ENCODE measurements at regions not wholly inside any gene's neighbourhood (a gene's known extent, or its start where the extent isn't known, plus 50 kb on each side); places are given as distances from the start of the nearest gene placed in this dataset.

GRCh38 chr18:61697306-61697909, 195.4 kb downstream of the RNF152 start:
- Histone ChIP-seq H3K9me3 (ENCODE audit: control insufficient read depth, insufficient read depth, low read length) (no peaks in the 10 kb centered on the region), H3K4me1 (ENCODE audit: control insufficient read depth, insufficient read depth, low read length) (peaks cover 2% of the 10 kb centered on the region), H3K36me3 (ENCODE audit: control insufficient read depth, insufficient read depth, low read length) (no peaks in the 10 kb centered on the region), H3K9ac (ENCODE audit: low read depth, low read length) (no peak overlapping the region), H3K27me3 (ENCODE audit: control insufficient read depth, insufficient read depth, low read length) (no peaks in the 10 kb centered on the region), H3K4me3 (ENCODE audit: low read depth, low read length) (no peak overlapping the region)

- Histone ChIP-seq H3K4me1 (ENCODE audit: control insufficient read depth, insufficient read depth, low read length) (peaks cover 2% of the 10 kb centered on the region), H3K4me3 (ENCODE audit: low read depth, low read length) (no peak overlapping the region), H3K9ac (ENCODE audit: low read depth, low read length) (no peak overlapping the region), H3K27me3 (ENCODE audit: control insufficient read depth, insufficient read depth, low read length) (no peaks in the 10 kb centered on the region), H3K9me3 (ENCODE audit: control insufficient read depth, insufficient read depth, low read length) (no peaks in the 10 kb centered on the region), H3K36me3 (ENCODE audit: control insufficient read depth, insufficient read depth, low read length) (no peaks in the 10 kb centered on the region)
Observed at GRCh38 chr18:61694236-61694635, 198.6 kb downstream of the RNF152 start.

- H3K36me3 ChIP-seq (ENCODE audit: control insufficient read depth, insufficient read depth, low read length) = no peaks in the 10 kb centered on the region
- no peaks in the 10 kb centered on the region for H3K9me3 ChIP-seq (ENCODE audit: control insufficient read depth, insufficient read depth, low read length)
- no peaks in the 10 kb centered on the region for H3K4me1 ChIP-seq (ENCODE audit: control insufficient read depth, insufficient read depth, low read length)
- no peaks in the 10 kb centered on the region for H3K27me3 ChIP-seq (ENCODE audit: control insufficient read depth, insufficient read depth, low read length)
- no peak overlapping the region for H3K9ac ChIP-seq (ENCODE audit: low read depth, low read length)
- no peak overlapping the region for H3K4me3 ChIP-seq (ENCODE audit: low read depth, low read length)
Observed at GRCh38 chr18:61690418-61691138, 202.2 kb downstream of the RNF152 start.

GRCh38 chr18:61687317-61687716, 205.5 kb downstream of the RNF152 start:
- no peak overlapping the region for H3K9ac ChIP-seq (ENCODE audit: low read depth, low read length)
- no peaks in the 10 kb centered on the region for H3K36me3 ChIP-seq (ENCODE audit: control insufficient read depth, insufficient read depth, low read length)
- no peaks in the 10 kb centered on the region for H3K9me3 ChIP-seq (ENCODE audit: control insufficient read depth, insufficient read depth, low read length)
- no peak overlapping the region for H3K4me3 ChIP-seq (ENCODE audit: low read depth, low read length)
- H3K4me1 ChIP-seq (ENCODE audit: control insufficient read depth, insufficient read depth, low read length) = peaks cover 5% of the 10 kb centered on the region
- H3K27me3 ChIP-seq (ENCODE audit: control insufficient read depth, insufficient read depth, low read length) = no peaks in the 10 kb centered on the region

GRCh38 chr18:61683856-61684255, 209.0 kb downstream of the RNF152 start:
- Histone ChIP-seq H3K4me1 (ENCODE audit: control insufficient read depth, insufficient read depth, low read length) (peaks cover 5% of the 10 kb centered on the region), H3K27me3 (ENCODE audit: control insufficient read depth, insufficient read depth, low read length) (no peaks in the 10 kb centered on the region), H3K9ac (ENCODE audit: low read depth, low read length) (no peak overlapping the region), H3K36me3 (ENCODE audit: control insufficient read depth, insufficient read depth, low read length) (no peaks in the 10 kb centered on the region), H3K4me3 (ENCODE audit: low read depth, low read length) (no peak overlapping the region), H3K9me3 (ENCODE audit: control insufficient read depth, insufficient read depth, low read length) (peaks cover 6% of the 10 kb centered on the region)

DNA sequence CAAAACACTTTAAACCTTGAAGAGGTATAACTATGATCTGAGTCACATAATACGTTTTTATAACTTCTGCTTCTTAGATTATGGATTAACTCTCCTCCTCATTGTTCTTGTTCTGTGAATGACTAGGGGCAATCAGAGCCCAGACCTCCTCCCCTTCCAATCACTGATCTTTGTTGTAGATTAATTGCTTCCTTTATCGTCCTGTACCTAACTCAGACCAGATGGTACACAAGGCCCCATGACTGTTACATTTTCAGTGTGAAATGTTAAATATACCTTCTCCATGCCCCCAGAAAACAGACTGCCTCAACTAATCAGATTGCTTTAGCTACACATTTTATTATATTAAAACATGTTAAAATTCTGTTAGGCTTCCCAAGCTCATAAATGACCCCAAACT, 211.7 kb downstream of the RNF152 start:
- Histone ChIP-seq H3K9ac (ENCODE audit: low read depth, low read length) (no peak overlapping the region), H3K9me3 (ENCODE audit: control insufficient read depth, insufficient read depth, low read length) (peaks cover 6% of the 10 kb centered on the region), H3K27me3 (ENCODE audit: control insufficient read depth, insufficient read depth, low read length) (no peaks in the 10 kb centered on the region), H3K4me1 (ENCODE audit: control insufficient read depth, insufficient read depth, low read length) (peaks cover 5% of the 10 kb centered on the region), H3K36me3 (ENCODE audit: control insufficient read depth, insufficient read depth, low read length) (no peaks in the 10 kb centered on the region), H3K4me3 (ENCODE audit: low read depth, low read length) (no peak overlapping the region)

DNA sequence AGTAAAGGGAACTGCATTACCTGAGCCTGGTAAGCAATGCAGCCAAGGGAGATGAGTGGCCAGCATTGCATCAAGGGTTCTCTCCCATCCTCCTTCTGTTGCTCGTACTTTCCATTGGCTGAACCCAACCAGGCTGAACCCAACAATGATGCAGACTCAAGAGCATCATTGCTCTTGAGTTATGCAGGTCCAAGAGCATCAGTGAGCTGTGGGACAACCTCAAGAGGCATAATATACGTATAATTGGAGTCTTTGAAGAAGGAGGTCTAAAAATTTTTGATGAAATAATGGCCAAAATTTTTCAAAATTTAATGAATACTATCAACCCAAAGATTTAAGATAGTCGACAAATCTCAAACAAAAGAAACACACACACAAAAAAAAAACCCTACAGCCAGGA, 213.0 kb downstream of the RNF152 start:
- no peaks in the 10 kb centered on the region for H3K36me3 ChIP-seq (ENCODE audit: control insufficient read depth, insufficient read depth, low read length)
- no peak overlapping the region for H3K4me3 ChIP-seq (ENCODE audit: low read depth, low read length)
- H3K27me3 ChIP-seq (ENCODE audit: control insufficient read depth, insufficient read depth, low read length) = no peaks in the 10 kb centered on the region
- peaks cover 6% of the 10 kb centered on the region for H3K9me3 ChIP-seq (ENCODE audit: control insufficient read depth, insufficient read depth, low read length)
- peaks cover 5% of the 10 kb centered on the region for H3K4me1 ChIP-seq (ENCODE audit: control insufficient read depth, insufficient read depth, low read length)
- no peak overlapping the region for H3K9ac ChIP-seq (ENCODE audit: low read depth, low read length)

GRCh38 chr18:61677435-61677970, 215.3 kb downstream of the RNF152 start:
- H3K9ac ChIP-seq (ENCODE audit: low read depth, low read length) = no peak overlapping the region
- no peaks in the 10 kb centered on the region for H3K4me1 ChIP-seq (ENCODE audit: control insufficient read depth, insufficient read depth, low read length)
- no peaks in the 10 kb centered on the region for H3K27me3 ChIP-seq (ENCODE audit: control insufficient read depth, insufficient read depth, low read length)
- H3K36me3 ChIP-seq (ENCODE audit: control insufficient read depth, insufficient read depth, low read length) = no peaks in the 10 kb centered on the region
- no peak overlapping the region for H3K4me3 ChIP-seq (ENCODE audit: low read depth, low read length)
- peaks cover 6% of the 10 kb centered on the region for H3K9me3 ChIP-seq (ENCODE audit: control insufficient read depth, insufficient read depth, low read length)

GRCh38 chr18:61676773-61677434, 215.9 kb downstream of the RNF152 start:
- H3K9ac ChIP-seq (ENCODE audit: low read depth, low read length) = no peak overlapping the region
- no peak overlapping the region for H3K4me3 ChIP-seq (ENCODE audit: low read depth, low read length)
- no peaks in the 10 kb centered on the region for H3K27me3 ChIP-seq (ENCODE audit: control insufficient read depth, insufficient read depth, low read length)
- no peaks in the 10 kb centered on the region for H3K4me1 ChIP-seq (ENCODE audit: control insufficient read depth, insufficient read depth, low read length)
- H3K36me3 ChIP-seq (ENCODE audit: control insufficient read depth, insufficient read depth, low read length) = no peaks in the 10 kb centered on the region
- peaks cover 6% of the 10 kb centered on the region for H3K9me3 ChIP-seq (ENCODE audit: control insufficient read depth, insufficient read depth, low read length)

DNA sequence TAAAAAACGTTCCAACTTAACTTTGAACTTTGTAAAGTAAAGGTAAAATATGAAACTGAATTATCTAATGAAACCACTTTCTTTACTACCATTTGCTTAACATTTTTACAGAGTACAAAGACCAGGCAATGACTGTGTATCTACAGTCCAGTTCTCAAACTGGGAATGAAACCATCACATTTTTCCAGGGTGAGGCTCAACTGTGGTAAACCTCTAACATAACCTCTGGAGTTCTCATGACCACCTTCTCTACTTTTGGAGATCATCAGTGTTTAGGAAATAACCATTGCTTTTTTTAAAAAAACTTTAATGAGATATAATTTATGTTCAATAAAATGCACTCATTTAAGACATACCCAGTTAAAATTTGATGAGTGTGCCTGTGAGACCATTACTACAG, 223.5 kb downstream of the RNF152 start:
- H3K36me3 ChIP-seq (ENCODE audit: control insufficient read depth, insufficient read depth, low read length) = no peaks in the 10 kb centered on the region
- H3K9ac ChIP-seq (ENCODE audit: low read depth, low read length) = no peak overlapping the region
- H3K4me1 ChIP-seq (ENCODE audit: control insufficient read depth, insufficient read depth, low read length) = peaks cover 13% of the 10 kb centered on the region
- no peak overlapping the region for H3K4me3 ChIP-seq (ENCODE audit: low read depth, low read length)
- H3K9me3 ChIP-seq (ENCODE audit: control insufficient read depth, insufficient read depth, low read length) = no peaks in the 10 kb centered on the region
- no peaks in the 10 kb centered on the region for H3K27me3 ChIP-seq (ENCODE audit: control insufficient read depth, insufficient read depth, low read length)

- Histone ChIP-seq H3K4me3 (ENCODE audit: low read depth, low read length) (no peak overlapping the region), H3K4me1 (ENCODE audit: control insufficient read depth, insufficient read depth, low read length) (peaks cover 19% of the 10 kb centered on the region), H3K9me3 (ENCODE audit: control insufficient read depth, insufficient read depth, low read length) (no peaks in the 10 kb centered on the region), H3K27me3 (ENCODE audit: control insufficient read depth, insufficient read depth, low read length) (no peaks in the 10 kb centered on the region), H3K9ac (ENCODE audit: low read depth, low read length) (no peak overlapping the region), H3K36me3 (ENCODE audit: control insufficient read depth, insufficient read depth, low read length) (no peaks in the 10 kb centered on the region)
Observed at GRCh38 chr18:61666876-61667590, 225.8 kb downstream of the RNF152 start.
